ENCODE measurements at regions not wholly inside any gene's neighbourhood (a gene's known extent, or its start where the extent isn't known, plus 50 kb on each side); places are given as distances from the start of the nearest gene placed in this dataset.
A peak's percentile ranks its signal among the peaks of the same experiment; 100 is the strongest.

DNA sequence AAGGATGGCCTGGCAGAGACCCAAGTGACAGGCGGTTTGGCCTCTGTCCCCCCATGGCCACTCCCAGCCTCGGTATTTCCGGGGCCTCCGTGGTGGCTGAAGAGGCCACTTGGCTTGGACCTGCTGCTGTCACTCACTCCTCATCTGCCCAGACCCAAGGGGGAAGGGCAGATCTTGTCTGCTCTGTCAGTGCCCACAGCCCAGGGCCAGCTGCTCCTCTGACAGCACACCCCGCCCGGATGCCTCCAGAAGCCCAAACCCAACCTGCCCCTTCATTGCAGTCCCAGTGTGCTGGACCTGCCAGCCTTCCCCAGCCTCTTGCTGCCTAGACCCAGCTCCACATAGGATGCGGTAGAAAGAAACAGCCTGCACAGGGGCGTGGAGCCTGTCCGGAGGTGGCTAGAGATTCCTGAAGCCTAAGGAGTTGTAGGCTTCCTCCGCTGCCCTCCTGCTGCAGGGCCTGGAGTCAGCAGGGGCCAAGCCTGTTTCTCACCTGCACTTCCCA is 52.0 kb downstream of the MAGEF1 start:
- H3K27ac ChIP-seq: no peak overlapping the region
- intact Hi-C loops (cut with DNase I): no loop called here
- DNase-seq (no peak), ATAC-seq (no peak)
- TF ChIP-seq, protein P1, sequence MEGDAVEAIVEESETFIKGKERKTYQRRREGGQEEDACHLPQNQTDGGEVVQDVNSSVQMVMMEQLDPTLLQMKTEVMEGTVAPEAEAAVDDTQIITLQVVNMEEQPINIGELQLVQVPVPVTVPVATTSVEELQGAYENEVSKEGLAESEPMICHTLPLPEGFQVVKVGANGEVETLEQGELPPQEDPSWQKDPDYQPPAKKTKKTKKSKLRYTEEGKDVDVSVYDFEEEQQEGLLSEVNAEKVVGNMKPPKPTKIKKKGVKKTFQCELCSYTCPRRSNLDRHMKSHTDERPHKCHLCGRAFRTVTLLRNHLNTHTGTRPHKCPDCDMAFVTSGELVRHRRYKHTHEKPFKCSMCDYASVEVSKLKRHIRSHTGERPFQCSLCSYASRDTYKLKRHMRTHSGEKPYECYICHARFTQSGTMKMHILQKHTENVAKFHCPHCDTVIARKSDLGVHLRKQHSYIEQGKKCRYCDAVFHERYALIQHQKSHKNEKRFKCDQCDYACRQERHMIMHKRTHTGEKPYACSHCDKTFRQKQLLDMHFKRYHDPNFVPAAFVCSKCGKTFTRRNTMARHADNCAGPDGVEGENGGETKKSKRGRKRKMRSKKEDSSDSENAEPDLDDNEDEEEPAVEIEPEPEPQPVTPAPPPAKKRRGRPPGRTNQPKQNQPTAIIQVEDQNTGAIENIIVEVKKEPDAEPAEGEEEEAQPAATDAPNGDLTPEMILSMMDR (IDR thresholded peaks at IDR 0.05): no peak
- H3K36me3 ChIP-seq: no peaks in the 10 kb centered on the region
- no peaks in the 10 kb centered on the region for H3K9me3 ChIP-seq
- no peaks in the 10 kb centered on the region for H3K27me3 ChIP-seq
- H3K4me3 ChIP-seq: no peak overlapping the region
- peaks cover 0 to 9% of the 10 kb centered on the region in 2 donors for H3K4me1 ChIP-seq

DNA sequence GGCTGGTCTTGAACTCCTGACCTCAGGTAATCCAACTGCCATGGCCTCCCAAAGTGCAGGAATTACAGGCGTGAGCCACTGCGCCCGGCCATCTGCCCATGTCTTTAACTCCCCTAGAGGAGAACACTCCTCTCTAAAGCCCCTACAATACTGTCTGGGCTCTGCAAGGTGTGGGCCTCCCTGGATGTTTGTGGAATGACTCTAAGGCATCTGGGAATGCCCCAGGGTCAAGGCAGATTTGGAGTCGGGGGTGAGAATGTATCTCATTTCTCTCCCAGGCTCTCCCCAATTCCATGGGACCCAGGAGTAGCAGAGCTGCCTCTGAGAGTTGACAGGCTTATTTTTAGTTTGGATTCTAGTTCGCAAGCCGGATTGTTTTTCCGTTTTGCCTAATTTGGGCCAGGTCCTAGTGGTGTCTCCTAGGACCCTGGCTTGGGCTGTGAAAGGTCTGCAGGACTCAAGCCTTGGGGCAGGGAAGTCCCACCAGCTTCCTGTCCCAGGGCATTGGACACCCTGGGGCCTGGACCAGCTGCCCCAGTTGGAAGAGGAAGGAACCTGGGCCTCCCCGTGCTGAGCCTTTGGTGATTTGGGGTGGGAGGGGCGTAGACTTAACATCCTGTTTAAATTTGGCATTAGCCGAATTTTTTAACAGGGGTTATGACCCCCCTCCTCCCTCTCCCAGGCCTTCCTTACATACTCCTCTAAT is 53.5 kb downstream of the MAGEF1 start:
- Histone ChIP-seq H3K27ac (no peak overlapping the region), H3K4me1 (peaks cover 0 to 9% of the 10 kb centered on the region in 2 donors), H3K27me3 (no peaks in the 10 kb centered on the region), H3K9me3 (peaks cover 0 to 5% of the 10 kb centered on the region in 2 donors), H3K4me3 (no peak overlapping the region), H3K36me3 (no peaks in the 10 kb centered on the region)
- ATAC-seq (no peak), DNase-seq (no peak)
- TF ChIP-seq, protein P1 (IDR thresholded peaks at IDR 0.05): no peak
- intact Hi-C loops (cut with DNase I): no loop called here

DNA sequence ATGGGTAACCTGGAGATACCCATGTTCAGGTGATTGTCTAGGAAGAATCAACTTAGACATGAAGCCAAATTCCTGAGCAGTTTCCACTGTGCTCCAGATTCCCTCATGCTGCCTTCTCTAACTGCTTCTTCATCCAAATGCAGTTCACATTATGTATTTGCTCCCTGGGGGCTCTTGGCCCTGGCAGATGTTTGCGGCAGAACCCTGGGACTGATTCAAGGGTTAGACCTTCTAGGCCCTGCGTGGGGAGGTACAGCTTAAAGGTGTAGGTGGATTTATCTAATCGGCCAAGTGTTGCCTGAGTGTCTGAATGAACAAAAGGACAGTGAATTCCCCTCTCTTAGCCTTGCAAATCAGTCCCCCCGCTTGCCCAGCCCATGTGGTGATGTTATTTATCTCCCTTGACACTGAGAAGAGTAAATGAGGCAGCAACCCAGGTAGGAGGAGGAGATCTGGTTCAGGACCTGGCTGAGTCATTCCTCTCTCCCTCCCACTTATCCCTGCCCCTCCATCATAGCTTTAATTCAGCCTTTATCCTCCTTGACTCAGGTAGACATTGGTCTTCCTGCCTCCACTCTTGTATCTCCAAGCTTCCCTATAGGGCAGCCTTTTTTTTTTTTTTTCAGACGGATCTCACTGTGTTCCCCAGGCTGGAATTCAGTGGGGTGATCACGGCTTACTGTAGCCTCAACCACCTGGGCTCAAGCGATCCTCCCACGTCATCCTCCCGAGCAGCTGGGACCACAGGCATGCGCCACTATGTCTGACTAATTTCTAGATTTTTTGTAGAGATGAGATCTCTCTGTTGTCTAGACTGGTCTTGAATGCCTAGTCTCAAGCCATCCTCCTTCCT is 54.8 kb downstream of the MAGEF1 start:
- TF ChIP-seq, protein P1 (IDR thresholded peaks at IDR 0.05): no peak
- Histone ChIP-seq H3K27me3 (no peaks in the 10 kb centered on the region), H3K27ac (peak overlapping the region in 1 of 2 donors; percentile 65), H3K9me3 (peaks cover 0 to 5% of the 10 kb centered on the region in 2 donors), H3K4me1 (peaks cover 0 to 9% of the 10 kb centered on the region in 2 donors), H3K4me3 (no peak overlapping the region), H3K36me3 (no peaks in the 10 kb centered on the region)
- no peak for DNase-seq
- ATAC-seq: no peak
- intact Hi-C loops (cut with DNase I): no loop called here

- Histone ChIP-seq H3K27ac (peak overlapping the region in 1 of 2 donors; percentile 65), H3K4me1 (peaks cover 0 to 9% of the 10 kb centered on the region in 2 donors), H3K36me3 (no peaks in the 10 kb centered on the region), H3K4me3 (no peak overlapping the region), H3K27me3 (no peaks in the 10 kb centered on the region), H3K9me3 (peaks cover 0 to 5% of the 10 kb centered on the region in 2 donors)
- DNase-seq (no peak), ATAC-seq (peak; percentile 55)
- intact Hi-C loops (cut with DNase I): no loop called here
- TF ChIP-seq, protein P1 (IDR thresholded peaks at IDR 0.05): no peak
These were observed 55.4 kb downstream of the MAGEF1 start for GRCh38 chr3:184656458-184656828.

DNA sequence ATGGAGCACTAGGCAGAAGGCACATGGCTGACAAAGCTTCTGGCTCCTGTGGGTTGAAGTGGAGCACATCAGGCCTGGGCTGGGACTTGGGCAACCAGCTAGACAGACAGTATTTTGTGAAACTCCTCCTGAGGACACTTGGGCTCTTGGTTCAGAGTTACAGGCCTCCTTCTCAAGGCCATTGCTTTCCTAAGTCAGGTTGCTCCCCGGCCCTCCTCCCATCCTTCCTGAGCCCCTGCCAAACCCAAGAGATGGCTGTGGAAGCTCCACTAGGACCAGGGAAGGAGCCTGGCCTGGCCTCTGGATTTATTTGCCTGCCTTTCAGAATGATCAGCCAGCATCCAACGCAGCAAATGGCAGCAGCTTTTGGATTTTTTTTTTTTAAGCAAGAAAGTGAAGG is 56.3 kb downstream of the MAGEF1 start:
- DNase-seq: no peak
- TF ChIP-seq, protein P1 (IDR thresholded peaks at IDR 0.05): no peak
- Histone ChIP-seq H3K27me3 (no peaks in the 10 kb centered on the region), H3K27ac (peak overlapping the region in 1 of 2 donors; percentile 65), H3K36me3 (no peaks in the 10 kb centered on the region), H3K9me3 (peaks cover 0 to 5% of the 10 kb centered on the region in 2 donors), H3K4me3 (no peak overlapping the region), H3K4me1 (peaks cover 0 to 9% of the 10 kb centered on the region in 2 donors)
- no peak for ATAC-seq
- intact Hi-C loops (cut with DNase I): no loop called here
